ENCODE measurements at regions not wholly inside any gene's neighbourhood (a gene's known extent, or its start where the extent isn't known, plus 50 kb on each side); places are given as distances from the start of the nearest gene placed in this dataset.

GRCh38 chr1:102182603-102183260, 186.0 kb upstream of the OLFM3 start:
- H3K9ac ChIP-seq (ENCODE audit: insufficient read depth, low read length) = no peak overlapping the region
- no peak for TF ChIP-seq EZH2 (IDR thresholded peaks at IDR 0.05; ENCODE audit: low read length, missing control alignments)
- no peak for TF ChIP-seq CTCF (conservative IDR thresholded peaks at IDR 0.05 in 1 of 2, IDR thresholded peaks at IDR 0.05 in 1 of 2; ENCODE audit: low read depth in 1 of 2, low read length in 2 of 2)
- H3K4me1 ChIP-seq (ENCODE audit: control insufficient read depth, extremely low read depth, insufficient read depth, low read length) = no peaks in the 10 kb centered on the region
- DNase-seq (ENCODE audit: low read depth in 2 of 2) = no peak
- no peaks in the 10 kb centered on the region for H4K20me1 ChIP-seq (ENCODE audit: control insufficient read depth, extremely low read depth, insufficient read depth, low read length)
- H3K4me2 ChIP-seq (ENCODE audit: extremely low read depth, insufficient read depth, low read length) = no peak overlapping the region
- H2AFZ ChIP-seq (ENCODE audit: low read length) = no peak overlapping the region
- no peak overlapping the region for H3K27ac ChIP-seq (ENCODE audit: insufficient read depth, low read length)
- H3K27me3 ChIP-seq (ENCODE audit: control insufficient read depth, insufficient read depth, low read length) = no peaks in the 10 kb centered on the region
- H3K4me3 ChIP-seq (replicated peaks in 1 of 4; ENCODE audit: control extremely low read depth in 1 of 4, insufficient read depth in 1 of 4, low read depth in 3 of 4, low read length in 4 of 4) = no peak overlapping the region
- H3K79me2 ChIP-seq (ENCODE audit: control insufficient read depth, insufficient read depth, low read length) = no peaks in the 10 kb centered on the region
- no peaks in the 10 kb centered on the region for H3K36me3 ChIP-seq (ENCODE audit: control insufficient read depth, insufficient read depth, low read length)
- H3K9me3 ChIP-seq (ENCODE audit: control insufficient read depth, insufficient read depth, low read depth, low read length) = no peaks in the 10 kb centered on the region

GRCh38 chr1:102181341-102181740, 184.6 kb upstream of the OLFM3 start:
- Histone ChIP-seq H3K4me3 (replicated peaks in 1 of 4; ENCODE audit: control extremely low read depth in 1 of 4, insufficient read depth in 1 of 4, low read depth in 3 of 4, low read length in 4 of 4) (no peak overlapping the region), H4K20me1 (ENCODE audit: control insufficient read depth, extremely low read depth, insufficient read depth, low read length) (no peaks in the 10 kb centered on the region), H2AFZ (ENCODE audit: low read length) (no peak overlapping the region), H3K36me3 (ENCODE audit: control insufficient read depth, insufficient read depth, low read length) (no peaks in the 10 kb centered on the region), H3K9me3 (ENCODE audit: control insufficient read depth, insufficient read depth, low read depth, low read length) (no peaks in the 10 kb centered on the region), H3K4me2 (ENCODE audit: extremely low read depth, insufficient read depth, low read length) (no peak overlapping the region), H3K9ac (ENCODE audit: insufficient read depth, low read length) (no peak overlapping the region), H3K4me1 (ENCODE audit: control insufficient read depth, extremely low read depth, insufficient read depth, low read length) (no peaks in the 10 kb centered on the region), H3K27ac (ENCODE audit: insufficient read depth, low read length) (no peak overlapping the region), H3K27me3 (ENCODE audit: control insufficient read depth, insufficient read depth, low read length) (no peaks in the 10 kb centered on the region), H3K79me2 (ENCODE audit: control insufficient read depth, insufficient read depth, low read length) (no peaks in the 10 kb centered on the region)
- no peak for DNase-seq (ENCODE audit: low read depth in 2 of 2)
- TF ChIP-seq EZH2 (IDR thresholded peaks at IDR 0.05; ENCODE audit: low read length, missing control alignments) (no peak), CTCF (conservative IDR thresholded peaks at IDR 0.05 in 1 of 2, IDR thresholded peaks at IDR 0.05 in 1 of 2; ENCODE audit: low read depth in 1 of 2, low read length in 2 of 2) (no peak)

GRCh38 chr1:102178480-102178879, 181.8 kb upstream of the OLFM3 start:
- no peaks in the 10 kb centered on the region for H3K27me3 ChIP-seq (ENCODE audit: control insufficient read depth, insufficient read depth, low read length)

More at GRCh38 chr1:102178480-102178879, 181.8 kb upstream of the OLFM3 start:
- H2AFZ ChIP-seq (ENCODE audit: low read length) = no peak overlapping the region
- TF ChIP-seq CTCF (conservative IDR thresholded peaks at IDR 0.05 in 1 of 2, IDR thresholded peaks at IDR 0.05 in 1 of 2; ENCODE audit: low read depth in 1 of 2, low read length in 2 of 2) (no peak), EZH2 (IDR thresholded peaks at IDR 0.05; ENCODE audit: low read length, missing control alignments) (no peak)
- no peak overlapping the region for H3K4me3 ChIP-seq (replicated peaks in 1 of 4; ENCODE audit: control extremely low read depth in 1 of 4, insufficient read depth in 1 of 4, low read depth in 3 of 4, low read length in 4 of 4)
- H3K9ac ChIP-seq (ENCODE audit: insufficient read depth, low read length) = no peak overlapping the region
- DNase-seq (ENCODE audit: low read depth in 2 of 2) = no peak
- no peaks in the 10 kb centered on the region for H3K36me3 ChIP-seq (ENCODE audit: control insufficient read depth, insufficient read depth, low read length)
- no peaks in the 10 kb centered on the region for H3K9me3 ChIP-seq (ENCODE audit: control insufficient read depth, insufficient read depth, low read depth, low read length)
- H3K79me2 ChIP-seq (ENCODE audit: control insufficient read depth, insufficient read depth, low read length) = no peaks in the 10 kb centered on the region
- no peak overlapping the region for H3K4me2 ChIP-seq (ENCODE audit: extremely low read depth, insufficient read depth, low read length)
- H3K4me1 ChIP-seq (ENCODE audit: control insufficient read depth, extremely low read depth, insufficient read depth, low read length) = no peaks in the 10 kb centered on the region
- no peak overlapping the region for H3K27ac ChIP-seq (ENCODE audit: insufficient read depth, low read length)
- H4K20me1 ChIP-seq (ENCODE audit: control insufficient read depth, extremely low read depth, insufficient read depth, low read length) = no peaks in the 10 kb centered on the region

Measured in fibroblast of lung (primary cell).